DMS153 treated with DMSO at 0.1 percent for 48 hours (cell line): ENCODE measurements at regions not wholly inside any gene's neighbourhood (a gene's known extent, or its start where the extent isn't known, plus 50 kb on each side); places are given as distances from the start of the nearest gene placed in this dataset.
"Not testable (repeated sequence)": the region's sequence is repeated elsewhere in the genome, so short reads cannot be mapped to it uniquely, and the experiment has no call there.

Source experiments
- DNase-seq: peaks from one replicate; lab custom pipeline; 2025; ENCODE audit not compliant: unreplicated experiment; lab: John Stamatoyannopoulos, UW

DNA sequence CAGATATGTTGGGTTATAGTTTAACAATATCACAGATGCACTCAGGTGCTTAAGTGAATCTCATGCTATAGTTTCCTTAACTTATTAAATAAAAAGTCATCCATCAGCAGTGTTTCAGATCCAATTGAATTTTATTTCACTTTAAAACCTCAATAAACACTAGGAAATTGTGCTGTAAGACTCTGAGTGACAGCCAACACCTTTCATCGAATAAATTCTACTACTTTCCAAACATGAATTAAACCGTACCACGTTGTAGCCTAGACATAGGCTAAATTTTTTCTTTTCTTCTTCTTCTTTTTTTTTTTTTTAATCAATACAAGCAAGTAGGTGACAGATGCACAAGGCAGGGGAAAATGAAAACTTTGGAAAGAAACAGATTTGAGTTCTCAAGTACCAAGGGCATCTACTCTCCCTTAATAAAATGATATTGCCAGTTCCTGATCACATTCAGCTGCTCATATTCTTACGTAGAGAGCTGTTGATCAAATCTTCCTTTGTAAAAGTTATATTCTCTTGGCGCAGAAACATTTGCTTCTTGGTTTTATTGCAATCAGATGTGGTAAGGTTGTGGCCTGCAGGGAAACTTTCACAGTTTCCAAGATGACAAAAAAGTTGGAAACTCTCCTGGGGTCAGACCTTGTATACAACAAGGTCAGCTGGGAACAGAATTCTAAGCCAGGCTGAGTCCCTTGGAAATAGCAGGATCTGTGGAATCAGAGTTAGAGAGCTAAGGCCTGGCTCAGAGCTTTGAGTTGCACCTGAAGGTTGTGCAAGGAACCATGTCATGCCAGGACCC lies 147.7 kb downstream of the CD47 start:
- no peak for DNase-seq

DNA sequence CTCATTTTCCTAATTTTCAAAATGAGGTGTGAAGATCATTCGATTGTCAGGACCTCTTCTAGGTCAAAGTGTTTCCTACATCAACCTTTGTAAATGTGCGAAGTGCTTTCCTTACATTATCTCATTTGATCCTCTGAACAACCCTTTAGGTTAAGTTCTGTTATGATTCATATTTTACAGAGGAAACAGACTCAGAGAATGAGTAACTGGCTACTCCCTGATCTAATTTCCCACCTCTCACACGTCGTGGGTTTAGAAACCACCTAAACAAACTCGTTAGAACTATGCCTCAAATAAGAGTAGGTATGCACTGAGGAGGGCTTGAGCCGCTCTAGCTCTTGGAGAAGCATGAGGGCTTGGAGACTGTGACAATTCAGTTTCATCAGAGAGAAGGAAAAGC lies 148.6 kb downstream of the CD47 start:
- DNase-seq, result no peak

DNA sequence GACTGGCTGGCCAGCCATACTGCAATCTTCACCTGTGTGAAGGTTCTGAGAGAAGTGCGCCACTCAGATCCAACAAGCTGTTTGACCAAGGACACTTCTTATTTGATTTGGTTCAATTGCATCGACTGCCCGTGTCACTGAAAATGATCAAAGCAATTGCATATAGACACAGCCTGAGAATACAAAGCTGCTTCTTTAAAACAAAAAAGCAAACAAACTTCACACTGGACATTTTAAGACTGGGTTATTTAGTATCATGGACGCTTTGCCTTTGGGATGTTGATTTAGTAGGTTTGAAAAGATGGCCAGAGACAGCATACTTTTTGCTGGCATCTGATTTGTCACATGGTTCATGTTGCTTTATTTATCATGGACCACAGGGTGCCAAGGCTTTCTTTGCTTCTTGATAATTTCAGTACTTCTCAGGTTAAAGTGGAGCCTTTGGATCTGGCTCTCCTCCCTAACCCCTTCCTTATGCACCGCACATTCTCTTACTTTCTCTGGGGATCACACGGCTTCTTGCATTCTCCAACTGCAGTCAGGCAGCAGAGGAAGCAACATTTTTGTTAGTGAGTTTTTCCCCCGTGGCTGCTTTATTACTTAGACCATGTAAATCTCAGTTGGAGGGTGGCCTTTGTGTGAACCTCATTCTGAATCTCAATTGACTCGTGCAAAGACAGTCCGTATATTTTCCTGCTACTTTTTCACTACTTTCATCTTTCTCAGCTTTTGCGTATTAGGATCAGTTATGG lies 151.0 kb downstream of the CD47 start:
- DNase-seq, result no peak

DNA sequence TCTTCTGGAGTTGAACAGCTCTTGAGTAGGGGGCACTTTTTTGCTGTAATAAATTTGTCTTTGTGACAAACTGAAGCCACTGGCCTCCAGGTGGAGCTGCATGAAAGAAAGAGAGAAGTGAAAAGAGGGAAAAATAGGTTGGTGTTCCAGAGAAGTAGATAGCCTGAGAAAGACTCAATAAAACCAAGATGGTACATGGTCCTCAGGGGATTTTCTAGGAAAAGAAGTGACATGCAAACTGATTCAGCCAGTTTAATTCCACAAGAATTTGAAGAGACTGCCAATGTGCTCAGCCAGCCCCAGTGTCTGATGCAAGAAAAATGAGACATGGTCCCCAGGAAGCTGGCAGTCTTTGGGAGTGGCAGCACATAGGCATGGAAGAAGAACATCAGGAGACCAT lies 152.7 kb downstream of the CD47 start:
- DNase-seq, result no peak

DNA sequence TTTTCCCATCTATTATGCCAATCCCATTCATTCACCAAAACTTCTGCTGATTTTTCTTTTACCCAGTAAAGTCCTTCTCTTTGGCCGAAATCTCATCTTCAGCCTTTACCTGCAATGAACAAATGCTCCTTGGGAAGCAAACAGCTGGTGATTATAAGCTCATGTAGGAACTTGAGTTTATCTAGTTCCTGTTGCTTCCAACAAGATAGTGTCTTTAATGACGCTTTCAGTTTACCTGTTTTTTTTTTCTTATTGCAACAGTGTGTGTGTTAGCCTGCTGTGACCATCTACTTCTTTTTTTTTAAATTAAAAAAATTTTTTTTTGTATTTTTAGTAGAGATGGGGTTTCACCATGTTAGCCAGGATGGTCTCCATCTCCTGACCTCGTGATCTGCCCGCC lies 156.0 kb downstream of the CD47 start:
- DNase-seq, result no peak

DNA sequence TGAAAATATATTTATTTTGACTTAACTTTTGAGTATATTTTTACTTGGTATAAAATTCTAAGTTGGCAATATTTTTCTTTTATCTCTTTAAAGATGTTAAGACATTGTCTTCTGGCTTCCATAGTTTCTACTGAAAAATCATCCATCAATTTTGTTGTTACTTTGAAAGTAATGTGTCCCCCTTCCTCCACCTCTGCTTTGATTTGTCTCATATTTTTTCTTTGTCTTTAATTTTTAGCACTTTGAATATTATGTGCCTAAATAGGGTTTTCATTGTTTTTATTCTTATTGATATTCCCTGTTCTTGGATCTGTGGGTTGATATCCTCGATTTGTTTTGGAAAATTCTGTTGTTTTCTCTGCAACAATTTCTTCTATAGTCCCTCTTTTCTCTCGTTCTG lies 157.4 kb downstream of the CD47 start:
- no peak for DNase-seq

DNA sequence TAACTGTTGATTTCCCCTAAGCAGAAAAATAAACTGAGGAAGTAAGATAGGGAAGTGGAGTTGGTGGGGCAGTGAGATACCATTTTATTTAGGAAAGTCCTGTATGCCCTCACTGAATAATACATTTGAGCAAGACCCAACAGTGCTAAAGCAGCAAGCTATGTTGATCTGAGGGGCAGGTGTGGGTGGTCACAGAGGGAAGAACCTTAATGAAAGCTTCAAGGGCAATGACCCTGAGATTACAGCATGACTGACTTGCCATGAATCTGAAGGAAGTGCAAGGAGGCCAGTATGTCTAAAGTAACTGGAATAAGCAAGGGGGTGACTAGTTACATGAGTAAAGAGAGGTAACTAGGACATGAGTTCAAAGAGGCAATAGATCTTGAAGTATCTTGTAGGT lies 159.5 kb downstream of the CD47 start:
- DNase-seq, result no peak

DNA sequence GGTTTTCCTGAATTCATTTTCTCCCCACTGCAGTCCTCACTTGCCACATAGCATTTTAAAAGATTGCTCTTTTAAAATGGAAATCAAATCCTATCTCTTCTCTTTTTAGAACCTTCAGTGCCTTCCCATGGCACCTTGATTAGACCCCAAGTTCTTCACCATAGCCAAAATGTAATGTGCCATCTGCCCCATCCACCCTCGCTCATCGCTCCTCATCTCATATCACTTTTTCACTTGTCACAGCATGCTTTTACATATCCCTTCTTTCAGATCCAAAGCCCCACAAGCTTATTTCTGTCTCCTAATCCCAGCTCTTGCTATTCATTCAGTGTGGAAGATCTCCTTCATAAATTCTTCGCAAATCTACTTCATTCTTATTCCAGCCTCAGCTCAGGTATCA lies 161.7 kb downstream of the CD47 start:
- no peak for DNase-seq

DNA sequence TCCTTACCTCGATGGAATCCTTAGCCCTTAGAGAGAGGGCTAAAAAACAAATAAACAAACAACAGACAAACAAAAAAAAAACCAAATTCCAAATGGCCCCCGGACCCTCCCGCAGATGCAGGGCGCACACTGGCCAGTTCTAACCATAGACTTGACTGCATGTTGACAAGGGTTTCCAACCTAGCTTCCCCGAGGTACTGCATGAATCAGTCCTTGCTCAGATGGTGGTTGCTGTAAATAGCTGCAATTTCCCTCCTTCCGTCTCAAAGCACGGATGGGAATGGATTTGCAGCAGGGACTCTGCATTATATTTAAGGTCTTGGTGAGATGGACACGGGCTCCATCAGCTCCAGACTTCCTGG lies 162.8 kb downstream of the CD47 start:
- peak; percentile 39 for DNase-seq

DNA sequence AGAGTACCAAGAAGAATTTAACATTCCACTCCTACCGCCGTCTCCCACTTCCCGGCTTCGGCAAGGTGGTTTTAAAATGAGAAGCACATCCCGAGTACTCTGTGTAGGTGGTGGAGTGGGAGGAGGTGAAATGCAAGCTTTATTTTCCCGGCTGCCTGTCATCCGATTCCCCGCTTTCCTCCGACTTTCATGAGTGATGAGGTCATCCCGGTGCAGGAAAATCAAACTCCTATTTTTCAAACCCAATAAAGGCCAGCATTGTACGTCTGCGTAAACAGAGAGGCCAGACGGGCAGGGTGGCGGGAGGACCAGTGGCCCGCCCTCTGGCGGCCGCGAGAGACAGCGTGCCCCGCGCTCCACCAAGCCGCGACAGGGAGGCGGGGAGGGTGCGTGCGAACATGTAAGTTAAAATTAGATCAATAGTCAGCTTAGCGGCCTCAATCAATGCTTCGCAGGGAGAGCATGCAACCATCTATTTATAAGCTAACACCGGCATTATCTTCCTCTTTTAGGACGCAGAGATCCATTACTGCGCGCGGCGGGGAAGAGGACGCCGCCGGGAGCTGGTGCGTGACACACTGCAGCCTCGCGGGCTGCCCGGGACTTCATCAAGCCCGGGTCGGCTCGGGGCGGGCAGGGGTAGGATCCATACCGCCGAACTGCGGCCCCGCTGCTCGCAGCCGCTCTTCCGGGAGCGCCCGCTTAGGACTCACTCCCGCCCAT lies 163.3 kb downstream of the CD47 start:
- DNase-seq, result peak; percentile 55

DNA sequence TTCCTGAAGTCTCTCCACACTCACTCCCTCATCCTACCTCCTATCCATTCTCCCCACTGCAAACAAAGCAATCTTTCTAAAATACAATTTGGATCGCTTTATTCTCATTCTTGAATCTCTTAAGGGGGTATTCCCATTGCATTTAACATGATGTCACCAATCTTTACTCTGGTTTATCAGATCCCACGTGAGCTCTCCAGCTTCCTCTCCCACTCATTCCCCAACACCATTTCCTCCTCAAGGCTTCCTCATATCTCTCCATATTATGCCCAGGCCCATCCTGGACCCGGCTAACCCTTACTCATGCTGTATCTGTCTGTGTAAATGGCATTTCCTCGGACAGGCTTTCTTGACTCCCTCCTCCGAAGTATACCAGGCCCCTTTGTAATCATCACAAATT lies 165.0 kb downstream of the CD47 start:
- DNase-seq, result no peak

DNA sequence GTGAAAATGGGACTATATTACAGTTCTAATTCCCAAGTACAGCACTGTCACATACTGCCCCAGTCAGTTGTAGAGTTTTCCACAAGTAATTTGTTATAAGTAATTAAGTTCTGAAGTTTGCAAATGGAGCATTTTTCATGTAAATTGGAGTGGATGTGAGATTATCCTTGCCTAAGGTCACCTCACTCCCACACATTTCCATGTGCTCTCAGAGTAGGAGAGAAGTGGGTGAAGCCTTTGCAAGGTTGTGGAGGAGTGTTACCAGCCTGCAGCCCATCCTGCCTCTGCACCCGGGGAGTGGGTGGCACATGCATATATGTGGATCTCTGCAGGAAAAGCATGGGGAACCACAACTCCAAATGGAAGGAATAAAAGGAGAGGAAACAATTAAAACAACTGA lies 169.8 kb downstream of the CD47 start:
- no peak for DNase-seq

DNA sequence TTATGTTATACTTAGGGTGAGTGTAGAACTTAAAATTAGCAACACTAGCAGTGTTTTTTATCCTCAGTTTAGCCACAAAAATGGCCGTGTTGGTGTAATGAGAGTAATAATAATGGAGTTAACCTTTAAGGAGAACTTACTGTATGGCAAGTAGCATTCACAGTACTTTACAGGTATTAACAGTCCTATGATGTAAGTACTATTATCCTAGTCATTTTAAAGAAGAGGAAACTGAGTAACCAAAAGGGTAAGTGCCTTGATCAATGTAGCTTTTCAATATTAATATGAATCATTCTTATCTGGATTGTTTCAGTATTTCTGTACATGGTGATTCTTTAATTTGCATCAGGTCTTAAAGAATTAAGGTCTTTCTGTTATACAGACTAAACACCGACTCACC lies 170.3 kb downstream of the CD47 start:
- no peak for DNase-seq

DNA sequence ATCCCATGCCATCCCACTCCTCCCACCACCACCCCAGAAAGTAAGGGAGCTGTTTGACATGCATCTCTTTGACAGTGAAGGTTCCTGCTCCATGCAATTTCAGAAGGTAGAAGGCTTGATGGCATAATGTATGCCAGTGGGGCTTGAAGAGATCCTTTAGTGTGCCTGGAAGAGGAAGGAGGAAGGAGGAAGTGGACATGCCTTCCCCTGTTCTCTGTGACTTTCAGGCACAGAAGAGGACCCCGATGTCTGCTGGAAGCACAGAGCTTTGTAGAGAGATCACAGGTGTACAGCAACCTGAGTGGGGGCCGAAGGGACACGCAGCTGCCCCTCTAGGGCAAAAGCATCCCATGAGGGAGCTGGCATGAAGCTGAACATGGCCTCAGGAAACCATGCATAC lies 171.6 kb downstream of the CD47 start:
- no peak for DNase-seq

DNA sequence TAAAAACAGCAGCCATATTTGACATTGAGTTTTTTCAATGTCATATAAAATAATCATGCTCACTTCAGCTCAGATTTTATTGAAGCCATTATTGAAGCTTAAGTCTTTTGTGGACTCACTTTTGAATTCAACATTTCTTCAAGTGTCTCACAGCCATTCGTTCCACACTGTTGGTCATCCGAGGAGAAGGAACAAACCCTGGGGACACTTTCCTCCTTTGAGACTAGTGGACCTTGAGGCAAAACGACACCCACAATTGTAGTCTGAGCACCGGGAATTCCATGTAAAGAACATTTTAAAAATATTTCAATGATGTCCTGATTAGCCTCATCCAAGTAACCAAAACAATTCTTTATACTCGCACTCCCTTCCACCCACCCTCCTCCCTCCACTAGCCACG lies 174.7 kb downstream of the CD47 start:
- DNase-seq, result no peak

DNA sequence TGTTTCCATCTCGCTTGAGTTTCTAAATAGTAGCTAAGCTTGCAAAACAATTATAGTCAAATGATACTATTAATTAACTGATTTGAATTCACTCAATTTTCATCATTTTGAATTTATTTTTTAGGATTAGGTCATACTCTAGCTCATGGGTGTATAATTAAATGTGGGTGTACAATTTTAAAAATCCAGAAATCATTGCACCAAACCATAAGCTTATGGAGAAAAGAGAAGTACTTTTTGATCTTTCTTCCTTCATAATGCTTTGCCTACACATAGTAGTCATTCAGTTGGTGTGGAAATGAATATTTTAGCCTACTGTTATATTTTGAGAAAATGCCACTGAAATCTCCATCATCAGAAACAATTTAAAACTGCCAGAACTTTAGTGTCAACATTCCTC lies 175.1 kb downstream of the CD47 start:
- no peak for DNase-seq

DNA sequence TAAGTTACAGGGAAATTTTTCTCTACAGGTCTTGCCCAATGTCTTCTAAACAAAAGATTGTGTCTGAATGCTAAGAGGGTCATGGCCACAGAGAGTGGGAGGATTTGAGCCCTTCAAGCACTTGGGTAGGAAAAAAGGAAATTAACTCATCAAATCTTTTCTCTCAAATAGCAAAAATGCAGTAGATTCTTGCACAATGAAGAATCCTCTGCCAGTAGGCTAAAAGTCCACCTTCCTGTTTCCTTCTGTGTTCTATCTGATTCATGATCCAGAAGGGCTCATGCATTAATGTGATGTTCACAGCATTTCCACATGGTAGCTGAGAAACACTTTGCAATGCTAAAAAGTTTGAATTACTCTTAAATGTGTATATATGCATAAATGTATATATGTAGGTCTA lies 177.1 kb downstream of the CD47 start:
- no peak for DNase-seq

DNA sequence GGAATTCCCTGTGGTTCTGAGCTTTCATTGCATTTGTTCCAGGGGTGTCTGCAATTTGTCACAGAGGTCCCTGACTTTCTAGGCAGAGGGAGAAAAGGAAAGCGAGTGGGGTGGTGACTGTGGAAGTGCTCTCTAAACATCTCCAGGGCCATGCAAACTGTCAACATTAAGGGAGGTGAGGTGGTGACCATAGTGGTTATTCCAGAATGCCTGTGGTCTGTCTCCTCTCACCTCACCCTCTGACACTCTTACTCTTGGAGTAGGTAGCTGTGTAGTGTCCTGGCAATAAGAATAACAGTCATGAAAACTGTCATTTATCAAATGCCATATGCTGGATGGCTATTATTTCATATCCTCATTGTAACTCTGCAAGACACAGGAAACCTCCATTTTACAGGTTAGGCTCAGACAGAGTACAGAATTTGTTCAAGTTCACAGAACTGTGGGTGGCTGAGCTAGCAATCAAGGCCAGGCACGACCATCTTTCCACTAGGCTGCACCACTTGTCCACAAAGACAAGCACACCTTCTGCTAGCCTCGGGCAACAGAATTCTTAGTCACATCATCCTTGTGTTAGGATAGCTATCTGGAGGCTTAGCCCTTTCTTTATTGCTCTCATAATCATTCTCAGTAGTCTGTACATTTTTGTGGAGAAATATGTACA lies 179.4 kb downstream of the CD47 start:
- no peak for DNase-seq

DNA sequence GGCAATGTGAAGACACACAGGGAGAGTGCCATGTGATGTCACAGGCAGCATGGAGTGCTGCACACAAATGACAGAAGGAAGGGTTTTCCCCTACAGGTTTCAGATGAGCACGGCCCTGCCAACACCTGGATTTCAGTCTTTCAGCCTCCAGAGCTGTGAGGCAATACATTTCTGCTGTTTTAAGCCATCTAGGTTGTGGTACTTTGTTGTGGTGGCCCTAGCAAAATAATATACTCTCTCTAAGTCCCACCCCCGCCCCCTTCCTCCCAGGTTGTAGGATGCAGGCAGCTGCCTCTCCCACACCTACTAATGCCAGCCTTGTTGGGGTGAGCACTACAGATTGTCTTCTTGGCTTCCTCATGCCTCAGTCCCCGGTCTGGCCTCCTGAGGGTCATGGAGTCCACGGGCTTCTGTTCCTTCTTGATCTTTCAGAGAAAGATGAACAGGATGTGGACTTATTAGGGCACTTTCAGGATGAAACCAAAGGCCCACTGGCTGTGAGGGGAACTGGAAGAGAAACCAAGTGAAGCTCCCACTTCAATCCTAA lies 180.0 kb downstream of the CD47 start:
- DNase-seq, result no peak

DNA sequence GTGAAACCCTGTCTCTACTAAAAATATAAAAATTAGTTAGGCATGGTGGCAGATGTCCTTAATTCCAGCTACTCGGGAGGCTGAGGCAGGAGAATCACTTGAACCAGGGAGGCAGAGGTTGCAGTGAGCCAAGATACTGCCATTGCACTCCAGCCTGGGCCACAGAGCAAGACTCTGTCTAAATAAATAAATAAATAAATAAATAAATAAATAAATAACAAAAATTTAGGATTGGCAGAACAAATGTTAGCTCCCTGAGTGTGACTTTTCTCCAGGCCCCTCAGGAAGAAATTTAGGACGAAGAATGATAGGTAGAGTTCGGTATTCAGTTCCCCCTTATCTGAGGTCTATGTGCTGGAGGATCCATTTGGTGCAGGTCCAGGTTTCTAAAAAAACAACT lies 181.2 kb downstream of the CD47 start:
- not testable (repeated sequence) for DNase-seq

DNA sequence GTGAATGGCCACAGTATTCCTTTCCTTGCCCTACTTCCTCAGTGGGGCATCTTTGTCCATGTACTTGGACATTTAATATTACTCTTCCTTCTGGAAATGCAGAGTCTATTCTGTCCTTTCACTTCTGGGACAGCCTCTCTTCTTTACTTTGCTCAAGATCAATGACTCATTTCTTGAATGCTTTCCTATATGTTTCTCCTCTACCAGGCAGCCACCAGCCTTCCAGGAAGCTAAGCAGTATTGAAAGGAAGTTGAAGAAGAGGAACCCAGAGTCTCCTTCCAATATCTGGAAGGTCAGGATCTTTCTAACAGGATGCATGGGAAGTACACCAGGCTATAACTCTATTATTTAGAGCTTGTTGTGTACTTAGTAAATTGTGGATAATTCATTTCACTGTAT lies 182.8 kb downstream of the CD47 start:
- DNase-seq, result no peak
